Ovary (tissue), 7 donors: ENCODE measurements at regions not wholly inside any gene's neighbourhood (a gene's known extent, or its start where the extent isn't known, plus 50 kb on each side); places are given as distances from the start of the nearest gene placed in this dataset.

Experiments used
- DNase-seq, 5 donors: peaks; one replicate each; pipeline ENCODE4 v3.0.0-alpha.2; 2019 to 2020
- H3K27ac ChIP-seq, 2 donors: fragments of 200-600 bp; one replicate each; pipeline versions ENCODE4 v1.5.1 to v1.8.0; 2019 to 2022
- H3K27me3 ChIP-seq: fragments of 200-600 bp; one replicate; pipeline ENCODE4 v1.8.0; 2022
- H3K36me3 ChIP-seq: fragments of 200-600 bp; sonication (generic); one replicate; pipeline ENCODE4 v1.5.1; 2019
- H3K4me1 ChIP-seq: one replicate; pipeline ENCODE4 v1.8.1; 2013; ENCODE audit warnings: mild to moderate bottlenecking, moderate library complexity; ENCODE audit not compliant: insufficient read depth
- H3K4me3 ChIP-seq: fragments of 200-600 bp; sonication (generic); one replicate; pipeline ENCODE4 v1.5.1; 2017
- H3K9me3 ChIP-seq, 2 donors: fragments of 200-600 bp in 1 of 2; sonication (generic) in 1 of 2; one replicate each; pipeline versions ENCODE4 v1.5.1 to v1.8.1; 2013 to 2019; ENCODE audit warnings: mild to moderate bottlenecking in 1 of 2, moderate library complexity in 1 of 2
- CTCF ChIP-seq, 3 donors: fragments of 450-650 bp in 2 of 3; fragments of 200-600 bp in 1 of 3; IDR thresholded peaks; one replicate each; pipeline versions ENCODE4 v1.5.1 to v1.8.0; 2016 to 2022; ENCODE audit warnings: antibody characterized with exemption in 3 of 3, mild to moderate bottlenecking in 1 of 3
- EP300 ChIP-seq: sonication (generic); formaldehyde crosslinking; IDR thresholded peaks from one replicate; pipeline ENCODE4 v1.6.1; 2017; ENCODE audit warnings: antibody characterized with exemption
- POLR2A ChIP-seq: fragments of 450-650 bp; IDR thresholded peaks from one replicate; pipeline ENCODE4 v1.6.1; 2017; ENCODE audit warnings: antibody characterized with exemption, mild to moderate bottlenecking, moderate library complexity
- WGBS, 3 donors: extraction: QIAGEN DNeasy Blood & Tissue Kit in 1 of 3; methylation state at CpG; one replicate each; pipeline versions ENCODE4 v1.1.5 to v1.1.7; 2013 to 2017; 5-methylcytosine and 5-hydroxymethylcytosine counted together
- intact Hi-C, 4 donors: fragments of 100-400 bp; cut with DNase I; formaldehyde crosslinking; loops; one replicate each; pipeline versions ENCODE4 v1.11.0 to v1.15.1; 2022 to 2023
- donor health status: DM: no; HTN: no; CAD: no; lungs with moderate emphysema.
- donor health status: DM: no; HTN: no; CAD: no.
- donor health status: Bipolar disorder and iron deficiency.
- donor health status: DM: no; HTN: no; CAD: no.
- donor health status: DM: yes; HTN: yes; CAD: no.

- Histone ChIP-seq H3K36me3 (no peaks in the 10 kb centered on the region), H3K9me3 (no peaks in the 10 kb centered on the region), H3K27me3 (no peaks in the 10 kb centered on the region), H3K4me1 (no peaks in the 10 kb centered on the region), H3K4me3 (no peak overlapping the region), H3K27ac (no peak overlapping the region)
- TF ChIP-seq EP300 (no peak), POLR2A (no peak), CTCF (IDR thresholded peaks at IDR 0.05) (no peak)
- 76 to 88% (median 80%) methylated on average over 1 of the region's 1 CpG for whole genome bisulfite sequencing, 3 donors
- no peak for DNase-seq
- intact Hi-C loops, result no loop called here
Observed at GRCh38 chr9:105877721-105878120, 183.4 kb downstream of the TMEM38B start.

GRCh38 chr9:105879181-105879580, 184.8 kb downstream of the TMEM38B start:
- intact Hi-C loops, result no loop called here
- no peak overlapping the region for H3K4me3 ChIP-seq
- no peaks in the 10 kb centered on the region for H3K9me3 ChIP-seq
- H3K27me3 ChIP-seq, result no peaks in the 10 kb centered on the region
- no peaks in the 10 kb centered on the region for H3K4me1 ChIP-seq
- no peak for DNase-seq
- no peak overlapping the region for H3K27ac ChIP-seq
- TF ChIP-seq POLR2A (no peak), CTCF (IDR thresholded peaks at IDR 0.05) (no peak), EP300 (no peak)
- no peaks in the 10 kb centered on the region for H3K36me3 ChIP-seq

- Histone ChIP-seq H3K36me3 (no peaks in the 10 kb centered on the region), H3K27me3 (no peaks in the 10 kb centered on the region), H3K4me3 (no peak overlapping the region), H3K9me3 (no peaks in the 10 kb centered on the region), H3K27ac (no peak overlapping the region), H3K4me1 (no peaks in the 10 kb centered on the region)
- WGBS, 3 donors, result 42 to 50% (median 48%) methylated on average over 1 of the region's 1 CpG
- intact Hi-C loops, result no loop called here
- no peak for DNase-seq
- TF ChIP-seq POLR2A, result no peak
- no peak for TF ChIP-seq EP300
- no peak for TF ChIP-seq CTCF (IDR thresholded peaks at IDR 0.05)
Observed at GRCh38 chr9:105880517-105880916, 186.2 kb downstream of the TMEM38B start.

GRCh38 chr9:105881021-105881420, 186.7 kb downstream of the TMEM38B start:
- no peak for TF ChIP-seq POLR2A
- no peak for TF ChIP-seq CTCF (IDR thresholded peaks at IDR 0.05)
- TF ChIP-seq EP300, result no peak
- intact Hi-C loops, result no loop called here
- Histone ChIP-seq H3K4me3 (no peak overlapping the region), H3K27me3 (no peaks in the 10 kb centered on the region), H3K9me3 (no peaks in the 10 kb centered on the region), H3K36me3 (no peaks in the 10 kb centered on the region), H3K4me1 (no peaks in the 10 kb centered on the region), H3K27ac (no peak overlapping the region)
- no peak for DNase-seq
- WGBS, 3 donors, result 89 to 94% (median 91%) methylated on average over 6 of the region's 6 CpGs
